ENCODE measurements at regions not wholly inside any gene's neighbourhood (a gene's known extent, or its start where the extent isn't known, plus 50 kb on each side); places are given as distances from the start of the nearest gene placed in this dataset.
A peak's percentile ranks its signal among the peaks of the same experiment; 100 is the strongest.

GRCh38 chr1:78825561-78825960 is 175.9 kb downstream of the IFI44 start:
- H3K4me3 ChIP-seq (ENCODE audit: low read depth, low read length) = no peak overlapping the region
- in situ Hi-C loops (cut with HindIII; ENCODE audit: low sequenced_read_pairs) = no loop called here
- DNase-seq (ENCODE audit: low read depth, low spot score) = no peak
- no peak for TF ChIP-seq CTCF (IDR thresholded peaks at IDR 0.05; ENCODE audit: low read depth, low read length)

GRCh38 chr1:78829644-78830043 is 176.9 kb downstream of the ADGRL4 start:
- no peak overlapping the region for H3K4me3 ChIP-seq (ENCODE audit: low read depth, low read length)
- DNase-seq (ENCODE audit: low read depth, low spot score) = no peak
- TF ChIP-seq CTCF (IDR thresholded peaks at IDR 0.05; ENCODE audit: low read depth, low read length) = no peak
- in situ Hi-C loops (cut with HindIII; ENCODE audit: low sequenced_read_pairs) = no loop called here

- TF ChIP-seq CTCF (IDR thresholded peaks at IDR 0.05; ENCODE audit: low read depth, low read length) = no peak
- no peak for DNase-seq (ENCODE audit: low read depth, low spot score)
- H3K4me3 ChIP-seq (ENCODE audit: low read depth, low read length) = no peak overlapping the region
- in situ Hi-C loops (cut with HindIII; ENCODE audit: low sequenced_read_pairs) = no loop called here
Observed at GRCh38 chr1:78830321-78830720, 176.2 kb downstream of the ADGRL4 start.

GRCh38 chr1:78831731-78832360 is 174.7 kb downstream of the ADGRL4 start:
- no peak for TF ChIP-seq CTCF (IDR thresholded peaks at IDR 0.05; ENCODE audit: low read depth, low read length)
- in situ Hi-C loops (cut with HindIII; ENCODE audit: low sequenced_read_pairs) = no loop called here
- no peak overlapping the region for H3K4me3 ChIP-seq (ENCODE audit: low read depth, low read length)
- DNase-seq (ENCODE audit: low read depth, low spot score) = peak; percentile 94

GRCh38 chr1:78833491-78833890 is 173.0 kb downstream of the ADGRL4 start:
- in situ Hi-C loops (cut with HindIII; ENCODE audit: low sequenced_read_pairs) = no loop called here
- peak; percentile 83 for DNase-seq (ENCODE audit: low read depth, low spot score)
- H3K4me3 ChIP-seq (ENCODE audit: low read depth, low read length) = no peak overlapping the region
- TF ChIP-seq CTCF (IDR thresholded peaks at IDR 0.05; ENCODE audit: low read depth, low read length) = no peak

GRCh38 chr1:78834201-78834741 is 172.3 kb downstream of the ADGRL4 start:
- DNase-seq (ENCODE audit: low read depth, low spot score) = no peak
- H3K4me3 ChIP-seq (ENCODE audit: low read depth, low read length) = no peak overlapping the region
- no peak for TF ChIP-seq CTCF (IDR thresholded peaks at IDR 0.05; ENCODE audit: low read depth, low read length)
- in situ Hi-C loops (cut with HindIII; ENCODE audit: low sequenced_read_pairs) = no loop called here
